NCI-H2196 (cell line): ENCODE measurements at regions not wholly inside any gene's neighbourhood (a gene's known extent, or its start where the extent isn't known, plus 50 kb on each side); places are given as distances from the start of the nearest gene placed in this dataset.

ENCODE experiments used
- DNase-seq: peaks from one replicate; lab custom pipeline; 2025; ENCODE audit not compliant: unreplicated experiment; lab: John Stamatoyannopoulos, UW

DNA sequence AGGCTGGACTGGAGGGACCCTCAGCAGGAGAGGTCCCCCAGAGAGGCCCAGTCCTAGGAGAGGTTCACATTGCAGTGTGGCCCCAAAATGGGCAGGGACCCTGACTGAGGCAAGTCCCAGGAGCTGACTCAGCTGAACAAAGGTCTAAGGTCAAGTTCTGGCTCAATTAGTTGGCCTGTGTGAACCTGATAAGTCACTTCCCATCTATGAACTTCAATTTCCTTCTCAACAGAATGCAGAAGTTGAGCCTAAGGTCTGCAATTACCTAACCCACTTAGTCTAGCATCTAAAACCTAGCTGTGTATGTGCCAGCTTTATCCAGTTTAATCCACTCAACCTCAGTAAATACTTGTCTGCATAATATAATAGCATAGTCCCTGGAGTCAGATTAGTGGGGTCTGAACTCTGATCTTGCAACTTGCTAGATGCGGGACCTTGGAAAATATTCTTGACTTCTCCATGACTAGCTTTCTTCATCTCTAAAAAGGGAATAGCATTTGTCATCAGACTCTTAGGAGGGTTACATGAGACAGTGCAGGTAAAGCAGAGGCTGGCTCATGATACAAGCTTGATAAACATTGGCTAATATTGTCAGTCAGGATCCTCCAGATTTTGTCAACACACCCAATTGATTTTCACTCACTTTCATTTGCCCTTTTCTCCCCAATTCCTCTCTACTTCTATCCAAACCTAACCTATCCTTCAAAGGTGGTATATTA lies 465.5 kb downstream of the INSC start:
- no peak for DNase-seq

DNA sequence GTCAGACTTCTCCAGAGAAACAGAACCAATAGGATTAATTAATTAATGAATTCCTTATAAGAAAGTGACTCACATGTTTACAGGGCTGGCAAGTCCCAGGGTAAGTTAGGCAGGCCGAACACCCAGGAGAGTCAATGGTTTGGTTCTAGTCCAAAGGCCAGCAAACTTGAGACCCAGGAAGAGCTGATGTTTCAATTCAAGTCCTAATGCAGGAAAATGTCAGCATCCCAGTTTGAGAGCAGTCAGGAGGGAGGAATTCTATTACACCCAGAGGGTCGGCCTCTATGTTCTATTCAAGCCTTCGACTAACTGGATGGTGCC lies 466.0 kb downstream of the INSC start:
- DNase-seq, result no peak

DNA sequence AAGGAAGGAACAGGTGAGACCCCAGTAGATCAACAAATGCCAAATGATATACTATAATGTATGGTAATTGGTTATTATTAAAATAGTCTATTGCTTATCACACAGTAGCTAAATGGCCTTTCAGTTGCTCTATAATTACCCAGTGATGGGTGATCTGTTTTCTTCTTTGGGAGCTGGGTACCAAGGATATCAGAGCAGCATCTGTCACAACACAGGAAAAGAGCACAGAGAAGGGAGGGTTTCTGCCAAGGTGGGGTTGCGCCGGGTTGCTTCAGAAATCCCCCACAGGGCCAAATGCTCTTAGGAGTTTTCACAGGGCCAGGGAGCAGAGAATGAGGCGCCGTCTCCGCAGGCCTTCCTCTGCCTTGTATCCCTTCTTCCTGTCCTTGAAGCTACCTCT lies 469.4 kb downstream of the INSC start:
- DNase-seq, result no peak

GRCh38 chr11:15585602-15586331 lies 471.0 kb downstream of the INSC start:
- no peak for DNase-seq

- DNase-seq, result no peak
Observed at GRCh38 chr11:15586741-15587473, 472.2 kb downstream of the INSC start.

- no peak for DNase-seq
Observed at GRCh38 chr11:15589070-15589626, 474.4 kb downstream of the INSC start.

- DNase-seq, result no peak
Observed at GRCh38 chr11:15590132-15590531, 475.4 kb downstream of the INSC start.

GRCh38 chr11:15591112-15591537 lies 476.4 kb downstream of the INSC start:
- DNase-seq, result no peak

DNA sequence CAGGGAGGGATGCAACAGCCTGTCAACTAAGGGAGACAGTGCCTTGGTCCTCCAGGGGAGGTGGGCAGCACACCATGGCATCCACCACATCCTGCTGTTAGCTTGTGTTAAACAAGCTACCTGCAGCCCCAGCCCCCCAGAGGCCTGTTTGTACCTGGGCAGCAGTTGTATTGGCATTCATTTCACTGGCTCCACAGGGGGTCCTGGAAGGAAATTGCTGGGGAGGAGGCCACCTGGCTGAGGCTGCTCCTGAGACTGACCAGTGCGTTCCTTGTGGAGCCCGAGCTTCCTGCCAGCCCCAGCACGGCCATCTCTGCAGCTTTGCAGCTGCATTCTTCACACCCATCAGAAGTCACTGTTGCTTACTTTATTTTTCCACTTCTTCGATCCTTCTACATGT lies 479.9 kb downstream of the INSC start:
- DNase-seq, result no peak

- DNase-seq, result no peak
Observed at GRCh38 chr11:15599376-15599775, 484.7 kb downstream of the INSC start.

GRCh38 chr11:15602047-15602446 lies 487.3 kb downstream of the INSC start:
- DNase-seq, result no peak

- DNase-seq, result no peak
Observed at GRCh38 chr11:15602785-15603567, 488.3 kb downstream of the INSC start.

GRCh38 chr11:15605094-15605493 lies 490.4 kb downstream of the INSC start:
- no peak for DNase-seq

DNA sequence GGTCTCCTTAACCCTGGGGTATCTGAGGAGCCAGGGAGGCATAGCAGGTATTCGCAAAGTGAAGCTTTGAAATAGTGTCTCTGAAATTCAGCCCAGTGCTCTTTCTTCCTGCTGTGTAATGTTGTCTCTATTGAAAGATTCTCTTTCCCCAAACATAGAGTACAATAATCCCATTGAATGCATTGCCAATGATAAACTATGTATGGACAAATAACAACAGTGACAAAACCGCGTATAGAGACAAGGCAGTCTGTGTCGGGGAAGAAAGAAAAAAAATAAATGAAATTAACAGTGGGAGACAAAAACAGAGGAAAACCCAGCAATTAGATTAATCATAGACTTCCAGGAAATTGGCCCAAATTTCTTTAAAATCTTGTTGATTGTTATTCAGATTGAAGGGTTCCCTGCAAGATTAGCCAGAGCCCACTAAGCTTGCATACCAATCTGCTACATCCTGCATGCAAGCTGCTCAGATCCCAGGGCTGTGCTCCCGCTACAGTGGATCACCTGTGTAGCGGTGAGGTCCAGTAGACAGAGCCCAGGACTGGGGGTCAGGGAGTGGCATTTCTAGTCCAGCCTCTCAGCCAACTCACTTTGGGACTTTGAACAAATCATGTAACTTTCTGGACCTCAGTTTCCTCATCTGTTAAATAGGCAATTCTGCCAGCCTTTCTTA lies 492.8 kb downstream of the INSC start:
- no peak for DNase-seq

DNA sequence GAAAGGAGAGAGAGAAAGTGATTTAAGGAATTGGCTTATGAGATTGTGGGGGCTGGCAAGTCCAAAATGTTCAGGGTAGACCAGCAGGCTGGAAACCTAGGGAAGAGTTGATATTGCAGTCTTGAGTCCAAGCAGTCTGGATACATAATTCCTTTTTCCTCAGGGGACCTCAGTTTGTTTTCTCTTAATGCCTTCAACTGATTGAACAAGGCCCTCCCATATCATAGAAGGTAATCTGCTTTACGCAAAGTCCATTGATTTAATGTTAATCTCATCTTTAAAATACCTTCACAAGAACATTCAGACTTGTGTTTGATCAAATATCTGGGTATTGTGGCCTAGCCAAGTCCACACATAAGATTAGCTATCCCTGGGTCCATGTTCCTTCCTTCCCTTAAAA lies 494.7 kb downstream of the INSC start:
- DNase-seq, result no peak

DNA sequence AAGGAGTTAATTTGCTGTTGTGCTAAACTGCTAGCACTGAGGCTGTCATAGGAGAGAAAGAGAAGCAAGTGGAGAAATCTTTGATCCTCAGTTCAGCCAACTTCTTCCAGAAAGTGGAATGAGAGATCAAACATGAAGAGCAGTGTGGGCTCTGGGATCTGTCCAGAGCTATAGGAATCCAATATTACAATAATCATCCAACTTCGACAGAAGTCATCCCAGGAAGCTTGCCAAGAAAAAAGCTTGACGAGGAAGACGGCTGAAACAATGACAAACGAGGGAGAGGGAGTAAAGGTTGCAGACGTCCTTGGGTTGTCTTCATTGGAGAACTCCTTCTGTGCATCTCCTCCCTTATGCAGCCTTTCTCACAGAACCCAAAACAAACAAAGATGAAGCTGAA lies 496.2 kb downstream of the INSC start:
- no peak for DNase-seq

- no peak for DNase-seq
Observed at GRCh38 chr11:15613251-15613650, 498.5 kb downstream of the INSC start.

DNA sequence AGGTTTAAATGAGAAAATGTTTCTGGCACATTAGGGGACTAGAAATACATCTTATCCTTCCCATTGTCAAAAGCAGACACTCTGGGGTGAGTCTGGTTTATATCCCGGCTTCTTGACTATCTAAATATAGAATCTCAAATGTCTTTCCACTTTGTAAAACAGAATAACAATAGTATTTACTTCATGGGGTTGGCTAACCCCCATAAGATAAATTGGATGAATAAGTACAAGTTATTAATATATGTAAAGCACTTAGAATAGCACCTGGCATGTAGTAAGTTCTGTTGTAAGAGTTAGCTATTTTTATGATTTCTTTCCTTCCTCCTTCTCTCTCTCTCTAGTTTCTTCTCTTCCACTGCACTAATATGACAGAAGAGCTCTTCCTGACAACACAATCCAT lies 499.1 kb downstream of the INSC start:
- DNase-seq, result no peak

DNA sequence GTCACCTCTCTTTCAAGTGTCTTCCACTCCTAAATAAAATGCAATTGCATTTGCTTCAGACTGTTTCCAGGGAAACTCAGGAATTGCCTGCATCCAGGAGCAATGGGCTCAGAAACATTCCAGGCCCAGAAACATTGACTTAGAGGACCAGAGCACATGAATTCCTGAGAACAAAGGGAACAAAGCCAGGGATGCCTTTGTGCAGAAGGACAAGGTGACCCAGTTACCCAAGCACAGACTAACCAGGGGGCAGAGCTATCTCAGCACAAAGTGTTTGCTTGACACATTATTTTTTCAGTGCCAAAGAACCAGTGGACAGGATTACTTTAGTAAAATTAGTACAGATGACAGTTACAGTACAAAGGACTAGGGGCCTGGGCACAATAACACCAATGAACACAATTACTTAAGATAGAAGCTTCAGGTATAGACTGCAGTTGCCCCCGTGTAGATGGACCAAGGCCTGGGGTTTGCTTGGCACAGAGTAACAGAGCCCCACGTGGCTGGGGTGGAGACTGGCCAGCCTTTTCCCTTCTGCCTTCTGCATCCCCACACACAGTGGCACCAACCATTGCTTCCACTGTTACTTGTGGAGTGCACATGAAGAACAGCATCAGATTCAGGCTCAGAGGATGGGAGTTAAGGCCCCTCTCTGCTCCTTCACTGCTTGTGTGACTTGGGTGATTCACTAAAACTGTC lies 500.8 kb downstream of the INSC start:
- DNase-seq, result no peak
